ENCODE measurements at regions not wholly inside any gene's neighbourhood (a gene's known extent, or its start where the extent isn't known, plus 50 kb on each side); places are given as distances from the start of the nearest gene placed in this dataset.
A peak's percentile ranks its signal among the peaks of the same experiment; 100 is the strongest.

DNA sequence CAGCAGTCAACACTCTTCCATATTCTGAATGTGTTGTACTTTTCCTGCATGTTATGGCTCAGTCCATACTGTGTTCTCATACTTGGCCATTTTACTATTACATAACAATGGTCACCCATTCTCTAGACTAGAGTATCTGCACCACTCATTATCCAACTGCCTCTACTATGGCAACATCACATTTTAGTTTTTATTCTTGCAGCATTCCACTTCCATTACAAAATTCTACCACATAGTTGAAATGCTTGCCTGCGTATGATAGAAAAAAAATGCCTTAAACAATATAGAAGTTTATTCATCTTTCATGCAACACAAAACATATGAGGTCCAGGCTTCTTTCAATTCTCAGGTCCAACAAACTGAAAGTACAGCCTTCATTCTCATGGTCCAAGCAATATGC, 128.0 kb downstream of the TENT5A start (continued):
- TF ChIP-seq ZNF654 (tag by site-specific recombination; IDR thresholded peaks at IDR 0.05; ENCODE audit: low read depth) (no peak), ZNF24 (tag by site-specific recombination; IDR thresholded peaks at IDR 0.05) (no peak)
- TF ChIP-seq, protein P1, sequence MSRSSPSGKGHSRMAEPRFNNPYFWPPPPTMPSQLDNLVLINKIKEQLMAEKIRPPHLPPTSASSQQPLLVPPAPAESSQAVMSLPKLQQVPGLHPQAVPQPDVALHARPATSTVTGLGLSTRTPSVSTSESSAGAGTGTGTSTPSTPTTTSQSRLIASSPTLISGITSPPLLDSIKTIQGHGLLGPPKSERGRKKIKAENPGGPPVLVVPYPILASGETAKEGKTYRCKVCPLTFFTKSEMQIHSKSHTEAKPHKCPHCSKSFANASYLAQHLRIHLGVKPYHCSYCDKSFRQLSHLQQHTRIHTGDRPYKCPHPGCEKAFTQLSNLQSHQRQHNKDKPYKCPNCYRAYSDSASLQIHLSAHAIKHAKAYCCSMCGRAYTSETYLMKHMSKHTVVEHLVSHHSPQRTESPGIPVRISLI (tag by site-specific recombination; IDR thresholded peaks at IDR 0.05): no peak

DNA sequence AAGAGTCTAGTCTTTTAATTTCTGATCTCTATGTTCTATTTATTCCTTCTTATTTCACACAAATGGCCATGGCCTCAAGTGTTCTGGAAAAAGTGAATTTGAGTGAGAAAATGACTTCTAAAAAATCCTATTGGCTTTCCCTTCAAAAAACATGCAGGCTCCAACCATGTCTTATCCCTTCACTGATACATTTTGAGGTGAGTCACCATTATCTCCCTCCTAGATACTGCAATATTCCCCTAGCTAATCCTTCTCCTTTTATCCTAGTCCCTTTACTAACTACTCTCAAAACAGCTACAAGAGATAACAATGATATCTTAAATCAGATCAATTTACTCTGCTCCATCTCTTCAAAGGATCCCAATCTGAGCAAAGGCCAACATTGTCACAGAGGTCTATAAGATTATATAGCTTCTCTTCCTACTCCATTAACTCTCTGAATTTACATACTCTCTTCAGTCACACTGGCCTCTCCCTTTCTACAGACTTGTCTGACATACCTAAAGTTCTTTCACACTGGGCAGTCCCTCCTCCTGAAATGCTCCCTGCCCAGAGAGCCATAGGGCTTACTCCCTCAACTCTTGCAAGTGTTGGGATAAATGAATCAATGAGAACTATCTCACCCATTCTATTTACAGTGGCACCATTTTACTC, 129.2 kb downstream of the TENT5A start:
- POLR2A ChIA-PET: no interaction called here
- Histone ChIP-seq H3K4me1 (ENCODE audit: control insufficient read depth, insufficient read depth, low read length) (no peaks in the 10 kb centered on the region), H3K4me3 (ENCODE audit: low read depth, low read length) (no peak overlapping the region), H3K27ac (ENCODE audit: extremely low read depth, low read depth, low read length) (no peak overlapping the region), H3K9me3 (ENCODE audit: control insufficient read depth, insufficient read depth, low read depth, low read length) (no peaks in the 10 kb centered on the region), H3K36me3 (ENCODE audit: control insufficient read depth in 2 of 2, insufficient read depth in 1 of 2, low read length in 2 of 2) (no peaks in the 10 kb centered on the region)
- CTCF ChIA-PET: no interaction called here
- TF ChIP-seq, protein P2, sequence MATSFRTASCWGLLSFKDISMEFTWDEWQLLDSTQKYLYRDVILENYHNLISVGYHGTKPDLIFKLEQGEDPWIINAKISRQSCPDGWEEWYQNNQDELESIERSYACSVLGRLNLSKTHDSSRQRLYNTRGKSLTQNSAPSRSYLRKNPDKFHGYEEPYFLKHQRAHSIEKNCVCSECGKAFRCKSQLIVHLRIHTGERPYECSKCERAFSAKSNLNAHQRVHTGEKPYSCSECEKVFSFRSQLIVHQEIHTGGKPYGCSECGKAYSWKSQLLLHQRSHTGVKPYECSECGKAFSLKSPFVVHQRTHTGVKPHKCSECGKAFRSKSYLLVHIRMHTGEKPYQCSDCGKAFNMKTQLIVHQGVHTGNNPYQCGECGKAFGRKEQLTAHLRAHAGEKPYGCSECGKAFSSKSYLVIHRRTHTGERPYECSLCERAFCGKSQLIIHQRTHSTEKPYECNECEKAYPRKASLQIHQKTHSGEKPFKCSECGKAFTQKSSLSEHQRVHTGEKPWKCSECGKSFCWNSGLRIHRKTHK (tag by site-specific recombination; IDR thresholded peaks at IDR 0.05): no peak
- TF ChIP-seq, protein P3, sequence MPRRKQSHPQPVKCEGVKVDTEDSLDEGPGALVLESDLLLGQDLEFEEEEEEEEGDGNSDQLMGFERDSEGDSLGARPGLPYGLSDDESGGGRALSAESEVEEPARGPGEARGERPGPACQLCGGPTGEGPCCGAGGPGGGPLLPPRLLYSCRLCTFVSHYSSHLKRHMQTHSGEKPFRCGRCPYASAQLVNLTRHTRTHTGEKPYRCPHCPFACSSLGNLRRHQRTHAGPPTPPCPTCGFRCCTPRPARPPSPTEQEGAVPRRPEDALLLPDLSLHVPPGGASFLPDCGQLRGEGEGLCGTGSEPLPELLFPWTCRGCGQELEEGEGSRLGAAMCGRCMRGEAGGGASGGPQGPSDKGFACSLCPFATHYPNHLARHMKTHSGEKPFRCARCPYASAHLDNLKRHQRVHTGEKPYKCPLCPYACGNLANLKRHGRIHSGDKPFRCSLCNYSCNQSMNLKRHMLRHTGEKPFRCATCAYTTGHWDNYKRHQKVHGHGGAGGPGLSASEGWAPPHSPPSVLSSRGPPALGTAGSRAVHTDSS (tag by site-specific recombination; IDR thresholded peaks at IDR 0.05): no peak
- TF ChIP-seq SP2 (tag by site-specific recombination; IDR thresholded peaks at IDR 0.05): no peak

DNA sequence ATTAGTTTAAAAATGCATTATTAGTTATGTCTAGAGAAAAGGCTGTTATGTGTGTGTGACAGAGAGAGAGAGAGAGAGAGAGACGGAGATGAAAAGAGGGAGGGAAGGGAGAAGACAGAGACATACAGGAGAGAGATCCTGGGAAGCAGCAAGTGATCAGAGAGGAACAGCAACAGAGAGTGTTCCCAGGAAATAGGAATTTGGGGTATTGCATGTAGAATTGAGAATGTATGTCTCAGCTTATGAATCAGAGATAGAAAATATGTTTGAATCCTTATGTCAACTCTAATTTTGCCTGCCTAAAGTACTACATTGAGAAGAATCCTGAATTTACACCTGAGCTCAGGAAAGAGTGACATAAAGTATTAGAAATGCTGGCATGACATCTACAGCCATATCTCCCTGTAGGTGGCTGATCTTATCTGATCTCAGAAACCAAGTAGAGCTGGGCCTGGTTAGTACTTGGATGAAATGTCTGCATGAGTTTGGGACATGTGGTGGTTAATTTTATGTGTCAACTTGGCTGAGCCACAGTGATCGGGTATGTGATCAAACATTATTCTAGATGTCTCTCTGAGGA, 130.6 kb downstream of the TENT5A start:
- no peak for TF ChIP-seq ZNF132 (tag by site-specific recombination; IDR thresholded peaks at IDR 0.05; ENCODE audit: borderline replicate concordance)
- no peak for TF ChIP-seq ZNF221 (tag by site-specific recombination; IDR thresholded peaks at IDR 0.05; ENCODE audit: borderline replicate concordance)
- Histone ChIP-seq H3K27ac (ENCODE audit: extremely low read depth, low read depth, low read length) (no peak overlapping the region), H3K9me3 (ENCODE audit: control insufficient read depth, insufficient read depth, low read depth, low read length) (no peaks in the 10 kb centered on the region), H3K4me1 (ENCODE audit: control insufficient read depth, insufficient read depth, low read length) (no peaks in the 10 kb centered on the region), H3K36me3 (ENCODE audit: control insufficient read depth in 2 of 2, insufficient read depth in 1 of 2, low read length in 2 of 2) (no peaks in the 10 kb centered on the region), H3K4me3 (ENCODE audit: low read depth, low read length) (no peak overlapping the region)
- CTCF ChIA-PET: interaction anchor here (0.6 kb wide), 1 partner anchor 74 kb away, joined by 3 read pairs; no protein-coding TSS in a partner anchor
- POLR2A ChIA-PET: interaction anchor here (0.6 kb wide), 1 partner anchor 91 kb away, joined by 4 read pairs; no protein-coding TSS in a partner anchor

DNA sequence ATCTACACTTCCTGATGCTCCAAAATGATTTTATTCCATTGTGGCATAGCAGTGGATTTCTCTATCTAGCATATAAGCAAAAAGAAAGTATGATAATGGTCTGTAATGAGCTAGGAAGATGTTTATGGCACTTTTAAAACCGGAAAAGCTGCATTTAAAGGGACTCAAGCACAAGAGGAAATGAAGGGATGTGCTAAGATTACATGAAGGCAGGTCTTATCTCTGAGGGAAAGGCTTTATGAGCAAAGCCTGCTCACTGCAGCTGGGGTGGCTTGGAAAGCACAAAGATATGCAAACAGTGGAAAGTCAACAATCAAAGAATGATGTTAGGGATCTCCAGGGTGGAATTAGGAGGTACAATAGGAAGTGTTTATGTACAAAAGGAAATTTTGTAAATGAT, 138.2 kb downstream of the TENT5A start:
- Histone ChIP-seq H3K27ac (ENCODE audit: extremely low read depth, low read depth, low read length) (no peak overlapping the region), H3K4me1 (ENCODE audit: control insufficient read depth, insufficient read depth, low read length) (peaks cover 6% of the 10 kb centered on the region), H3K9me3 (ENCODE audit: control insufficient read depth, insufficient read depth, low read depth, low read length) (no peaks in the 10 kb centered on the region), H3K36me3 (ENCODE audit: control insufficient read depth in 2 of 2, insufficient read depth in 1 of 2, low read length in 2 of 2) (no peaks in the 10 kb centered on the region), H3K4me3 (ENCODE audit: low read depth, low read length) (no peak overlapping the region)
- ChIA-PET POLR2A (interaction anchor here (1.8 kb wide), 1 partner anchor 138 kb away, joined by 4 read pairs; the partner anchor contains the start of gene TENT5A), CTCF (no interaction called here)
- no peak for TF ChIP-seq ZNF791 (tag by site-specific recombination; IDR thresholded peaks at IDR 0.05)
- TF ChIP-seq ZBTB7A (tag by site-specific recombination; IDR thresholded peaks at IDR 0.05; ENCODE audit: low read depth): no peak
- TF ChIP-seq ZNF544 (tag by site-specific recombination; IDR thresholded peaks at IDR 0.05): no peak
- TF ChIP-seq FEZF1 (tag by site-specific recombination; IDR thresholded peaks at IDR 0.05): peak; percentile 70
- TF ChIP-seq, protein P4, sequence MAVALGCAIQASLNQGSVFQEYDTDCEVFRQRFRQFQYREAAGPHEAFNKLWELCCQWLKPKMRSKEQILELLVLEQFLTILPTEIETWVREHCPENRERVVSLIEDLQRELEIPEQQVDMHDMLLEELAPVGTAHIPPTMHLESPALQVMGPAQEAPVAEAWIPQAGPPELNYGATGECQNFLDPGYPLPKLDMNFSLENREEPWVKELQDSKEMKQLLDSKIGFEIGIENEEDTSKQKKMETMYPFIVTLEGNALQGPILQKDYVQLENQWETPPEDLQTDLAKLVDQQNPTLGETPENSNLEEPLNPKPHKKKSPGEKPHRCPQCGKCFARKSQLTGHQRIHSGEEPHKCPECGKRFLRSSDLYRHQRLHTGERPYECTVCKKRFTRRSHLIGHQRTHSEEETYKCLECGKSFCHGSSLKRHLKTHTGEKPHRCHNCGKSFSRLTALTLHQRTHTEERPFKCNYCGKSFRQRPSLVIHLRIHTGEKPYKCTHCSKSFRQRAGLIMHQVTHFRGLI (tag by site-specific recombination; IDR thresholded peaks at IDR 0.05): no peak
- TF ChIP-seq ZNF214 (tag by site-specific recombination; IDR thresholded peaks at IDR 0.05; ENCODE audit: borderline replicate concordance): no peak
- TF ChIP-seq ZNF311 (tag by site-specific recombination; IDR thresholded peaks at IDR 0.05; ENCODE audit: borderline replicate concordance): no peak
- TF ChIP-seq KLF7 (tag by site-specific recombination; IDR thresholded peaks at IDR 0.05; ENCODE audit: borderline replicate concordance): no peak
- no peak for TF ChIP-seq PRDM1 (tag by site-specific recombination; IDR thresholded peaks at IDR 0.05)
